Urinary bladder (tissue), 3 donors: ENCODE measurements at regions not wholly inside any gene's neighbourhood (a gene's known extent, or its start where the extent isn't known, plus 50 kb on each side); places are given as distances from the start of the nearest gene placed in this dataset.

Experiments
- DNase-seq: peaks from one replicate; pipeline ENCODE4 v3.0.0-alpha.2; 2015; ENCODE audit errors: extremely low spot score
- H3K27ac ChIP-seq: one replicate; pipeline ENCODE4 v1.5.1; 2013; ENCODE audit warnings: low read depth, mild to moderate bottlenecking, moderate library complexity
- H3K36me3 ChIP-seq: one replicate; pipeline ENCODE4 v1.6.1; 2013; ENCODE audit warnings: mild to moderate bottlenecking, moderate library complexity; ENCODE audit not compliant: insufficient read depth
- H3K4me1 ChIP-seq: one replicate; pipeline ENCODE4 v1.6.1; 2013; ENCODE audit warnings: mild to moderate bottlenecking, moderate library complexity; ENCODE audit not compliant: insufficient read depth
- H3K4me3 ChIP-seq: one replicate; pipeline ENCODE4 v1.5.1; 2013; ENCODE audit warnings: low read depth, low read length
- WGBS: extraction: QIAGEN DNeasy Blood & Tissue Kit; methylation state at CpG from one replicate; pipeline ENCODE4 v1.1.7; 2013; 5-methylcytosine and 5-hydroxymethylcytosine counted together
- donor health status: healthy with polysubstance abuse.
- donor health status: healthy.

- no peak overlapping the region for H3K4me3 ChIP-seq
- H3K36me3 ChIP-seq, result no peaks in the 10 kb centered on the region
- H3K4me1 ChIP-seq, result no peaks in the 10 kb centered on the region
- WGBS, result 84% methylated on average over 17 of the region's 17 CpGs
- no peak for DNase-seq
- no peak overlapping the region for H3K27ac ChIP-seq
Measured at GRCh38 chr12:111186347-111186746, 182.5 kb downstream of the PHETA1 start.

- Histone ChIP-seq H3K4me3 (no peak overlapping the region), H3K36me3 (no peaks in the 10 kb centered on the region), H3K27ac (no peak overlapping the region), H3K4me1 (no peaks in the 10 kb centered on the region)
- no peak for DNase-seq
- 94% methylated on average over 6 of the region's 6 CpGs for whole genome bisulfite sequencing
Measured at GRCh38 chr12:111185889-111186227, 183.0 kb downstream of the PHETA1 start.

- 78% methylated on average over 13 of the region's 13 CpGs for WGBS
- no peak for DNase-seq
- Histone ChIP-seq H3K4me1 (no peaks in the 10 kb centered on the region), H3K4me3 (no peak overlapping the region), H3K36me3 (no peaks in the 10 kb centered on the region), H3K27ac (no peak overlapping the region)
Measured at GRCh38 chr12:111185206-111185888, 183.5 kb downstream of the PHETA1 start.

GRCh38 chr12:111184161-111184560, 184.7 kb downstream of the PHETA1 start:
- H3K27ac ChIP-seq, result no peak overlapping the region
- WGBS, result 96% methylated on average over 1 of the region's 1 CpG
- H3K36me3 ChIP-seq, result no peaks in the 10 kb centered on the region
- H3K4me3 ChIP-seq, result no peak overlapping the region
- DNase-seq, result no peak
- H3K4me1 ChIP-seq, result no peaks in the 10 kb centered on the region

- H3K4me3 ChIP-seq, result no peak overlapping the region
- H3K36me3 ChIP-seq, result no peaks in the 10 kb centered on the region
- no peak overlapping the region for H3K27ac ChIP-seq
- DNase-seq, result no peak
- 71% methylated on average over 2 of the region's 2 CpGs for WGBS
- H3K4me1 ChIP-seq, result no peaks in the 10 kb centered on the region
Measured at GRCh38 chr12:111183094-111183493, 185.8 kb downstream of the PHETA1 start.

- H3K27ac ChIP-seq, result no peak overlapping the region
- no peaks in the 10 kb centered on the region for H3K4me1 ChIP-seq
- H3K36me3 ChIP-seq, result no peaks in the 10 kb centered on the region
- H3K4me3 ChIP-seq, result no peak overlapping the region
- 75% methylated on average over 16 of the region's 16 CpGs for WGBS
- DNase-seq, result no peak
Measured at GRCh38 chr12:111182382-111182781, 186.5 kb downstream of the PHETA1 start.

GRCh38 chr12:111181143-111181726, 187.7 kb downstream of the PHETA1 start:
- 20% methylated on average over 18 of the region's 18 CpGs for WGBS
- Histone ChIP-seq H3K36me3 (no peaks in the 10 kb centered on the region), H3K4me1 (no peaks in the 10 kb centered on the region), H3K4me3 (no peak overlapping the region), H3K27ac (no peak overlapping the region)
- DNase-seq, result peak; percentile 85

- no peak overlapping the region for H3K27ac ChIP-seq
- no peaks in the 10 kb centered on the region for H3K4me1 ChIP-seq
- no peak for DNase-seq
- H3K36me3 ChIP-seq, result no peaks in the 10 kb centered on the region
- no peak overlapping the region for H3K4me3 ChIP-seq
- WGBS, result 44% methylated on average over 19 of the region's 19 CpGs
Measured at GRCh38 chr12:111180426-111181142, 188.3 kb downstream of the PHETA1 start.

GRCh38 chr12:111178181-111179081, 190.5 kb downstream of the PHETA1 start:
- H3K27ac ChIP-seq, result no peak overlapping the region
- no peaks in the 10 kb centered on the region for H3K36me3 ChIP-seq
- DNase-seq, result peak; percentile 81
- WGBS, result 23% methylated on average over 18 of the region's 18 CpGs
- no peak overlapping the region for H3K4me3 ChIP-seq
- no peaks in the 10 kb centered on the region for H3K4me1 ChIP-seq

- H3K36me3 ChIP-seq, result no peaks in the 10 kb centered on the region
- H3K4me1 ChIP-seq, result no peaks in the 10 kb centered on the region
- WGBS, result 70% methylated on average over 10 of the region's 10 CpGs
- no peak overlapping the region for H3K4me3 ChIP-seq
- no peak for DNase-seq
- no peak overlapping the region for H3K27ac ChIP-seq
Measured at GRCh38 chr12:111175396-111176094, 193.3 kb downstream of the PHETA1 start.

GRCh38 chr12:111174961-111175345, 193.9 kb downstream of the PHETA1 start:
- Histone ChIP-seq H3K4me1 (no peaks in the 10 kb centered on the region), H3K4me3 (no peak overlapping the region), H3K36me3 (no peaks in the 10 kb centered on the region), H3K27ac (no peak overlapping the region)
- no peak for DNase-seq
- 11% methylated on average over 3 of the region's 3 CpGs for WGBS

- no peak for DNase-seq
- H3K4me3 ChIP-seq, result no peak overlapping the region
- 71% methylated on average over 8 of the region's 8 CpGs for WGBS
- no peak overlapping the region for H3K27ac ChIP-seq
- H3K4me1 ChIP-seq, result no peaks in the 10 kb centered on the region
- no peaks in the 10 kb centered on the region for H3K36me3 ChIP-seq
Measured at GRCh38 chr12:111174251-111174960, 194.5 kb downstream of the PHETA1 start.
